Superior temporal gyrus (tissue), 1 donor: ENCODE measurements at regions not wholly inside any gene's neighbourhood (a gene's known extent, or its start where the extent isn't known, plus 50 kb on each side); places are given as distances from the start of the nearest gene placed in this dataset.

Experiments used
- DNase-seq: peaks from one replicate; pipeline ENCODE4 v3.0.0-alpha.2; 2016; ENCODE audit errors: extremely low spot score

DNA sequence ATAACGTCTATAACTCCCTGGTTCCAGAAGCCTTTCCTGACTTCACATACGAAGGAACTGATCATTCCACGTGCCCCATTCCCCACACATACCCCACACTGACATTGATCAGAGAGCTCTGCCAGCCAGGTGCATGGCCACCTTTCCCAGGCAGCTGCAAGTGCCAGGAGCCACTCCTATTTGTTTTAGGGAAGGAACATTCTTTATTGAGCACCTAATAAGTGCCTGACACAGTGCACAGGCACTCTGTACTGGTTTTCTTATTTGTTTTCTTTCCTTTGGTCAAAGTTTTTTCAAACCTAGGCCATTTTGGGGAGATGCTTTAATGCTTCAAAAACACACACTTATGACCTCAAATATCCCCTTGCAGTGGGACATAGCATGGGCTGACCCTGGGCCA, 50.0 kb downstream of the PITPNM2 start:
- no peak for DNase-seq

DNA sequence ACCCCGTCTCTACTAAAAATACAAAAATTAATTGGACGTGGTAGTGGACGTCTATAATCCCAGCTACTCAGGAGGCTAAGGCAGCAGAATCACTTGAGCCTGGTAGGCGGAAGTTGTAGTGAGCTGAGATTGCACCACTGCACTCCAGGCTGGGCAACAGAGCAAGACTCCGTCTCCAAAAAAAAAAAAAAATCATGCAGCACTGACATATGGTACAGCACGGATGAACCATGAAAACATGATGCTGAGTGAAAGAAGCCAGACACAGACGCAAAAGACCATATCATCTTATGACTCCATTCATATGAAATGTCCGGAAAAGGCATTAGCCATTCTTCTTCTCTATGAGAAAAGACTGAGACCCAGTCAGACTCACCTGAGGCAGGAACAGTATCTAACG, 50.4 kb downstream of the PITPNM2 start:
- no peak for DNase-seq

DNA sequence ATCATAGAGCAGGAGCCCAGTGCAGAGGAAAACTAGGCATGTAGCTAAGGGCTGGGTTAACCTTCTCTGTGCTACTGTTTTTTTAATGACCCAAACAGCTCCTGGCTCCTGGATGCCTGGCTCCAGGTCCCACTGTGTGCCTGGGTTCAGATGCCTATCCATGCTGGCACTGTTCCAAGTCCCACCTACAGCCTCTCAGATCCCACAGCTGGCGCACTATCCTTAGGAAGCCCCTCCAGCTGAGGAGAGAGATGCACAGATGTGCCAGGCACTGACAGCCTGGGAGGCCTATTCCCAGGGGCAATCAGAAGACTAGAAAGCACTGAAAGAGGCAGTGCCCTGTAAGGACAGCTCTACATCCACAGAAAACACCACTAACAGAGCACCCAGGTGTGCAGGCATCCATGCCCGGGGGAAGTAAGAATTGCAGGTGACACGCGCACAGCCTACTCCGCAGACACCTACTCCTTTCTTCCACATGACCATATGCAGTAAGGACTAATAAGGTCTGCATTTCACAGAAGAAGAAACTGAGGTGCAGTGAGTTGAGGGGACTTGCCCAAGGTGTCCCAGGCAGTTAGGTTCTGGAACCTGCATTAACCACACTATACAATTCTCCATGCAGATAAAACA, 51.2 kb downstream of the PITPNM2 start:
- DNase-seq, result no peak

- DNase-seq, result no peak
These were observed 52.1 kb downstream of the PITPNM2 start for GRCh38 chr12:123098780-123099179.

- DNase-seq, result no peak
These were observed 53.3 kb downstream of the PITPNM2 start for GRCh38 chr12:123097561-123098084.

DNA sequence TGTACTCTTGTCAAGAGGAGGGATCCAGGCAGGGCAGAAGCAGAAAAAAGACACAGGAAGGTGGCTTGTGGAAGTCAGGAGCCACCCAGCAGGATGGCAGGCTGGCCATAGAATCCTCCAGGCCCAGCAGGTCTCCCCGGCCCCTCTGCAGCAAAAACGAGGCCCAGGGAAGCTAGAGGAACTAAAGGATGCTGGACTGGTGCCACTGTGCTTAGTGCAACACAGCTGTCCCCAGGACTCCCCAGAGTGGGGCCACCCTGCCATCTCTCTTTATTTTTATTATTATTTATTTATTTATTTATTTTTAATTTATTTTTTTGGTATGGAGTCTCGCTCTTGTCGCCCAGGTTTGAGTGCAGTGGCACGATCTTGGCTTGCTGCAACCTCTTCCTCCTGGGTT, 54.1 kb downstream of the PITPNM2 start:
- DNase-seq, result no peak

DNA sequence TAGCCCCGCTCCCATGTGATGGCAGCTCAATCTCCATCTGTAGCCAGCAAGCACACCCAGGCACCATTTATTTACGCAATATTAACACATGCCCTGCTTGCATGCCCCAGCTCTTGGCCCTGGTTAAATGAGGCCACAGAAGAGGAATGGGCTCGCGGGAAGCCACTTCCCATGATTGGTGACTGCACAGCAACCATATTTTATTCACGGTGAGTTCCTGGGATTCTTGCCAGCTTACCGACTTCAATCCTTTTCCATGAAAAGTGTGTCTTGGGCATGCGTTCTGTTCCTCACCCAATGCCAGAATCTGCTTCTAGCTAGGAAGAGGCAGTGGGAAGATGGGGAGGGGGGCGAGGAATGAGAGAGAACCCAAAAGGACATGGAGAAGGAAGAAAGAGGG, 54.7 kb downstream of the PITPNM2 start:
- no peak for DNase-seq

DNA sequence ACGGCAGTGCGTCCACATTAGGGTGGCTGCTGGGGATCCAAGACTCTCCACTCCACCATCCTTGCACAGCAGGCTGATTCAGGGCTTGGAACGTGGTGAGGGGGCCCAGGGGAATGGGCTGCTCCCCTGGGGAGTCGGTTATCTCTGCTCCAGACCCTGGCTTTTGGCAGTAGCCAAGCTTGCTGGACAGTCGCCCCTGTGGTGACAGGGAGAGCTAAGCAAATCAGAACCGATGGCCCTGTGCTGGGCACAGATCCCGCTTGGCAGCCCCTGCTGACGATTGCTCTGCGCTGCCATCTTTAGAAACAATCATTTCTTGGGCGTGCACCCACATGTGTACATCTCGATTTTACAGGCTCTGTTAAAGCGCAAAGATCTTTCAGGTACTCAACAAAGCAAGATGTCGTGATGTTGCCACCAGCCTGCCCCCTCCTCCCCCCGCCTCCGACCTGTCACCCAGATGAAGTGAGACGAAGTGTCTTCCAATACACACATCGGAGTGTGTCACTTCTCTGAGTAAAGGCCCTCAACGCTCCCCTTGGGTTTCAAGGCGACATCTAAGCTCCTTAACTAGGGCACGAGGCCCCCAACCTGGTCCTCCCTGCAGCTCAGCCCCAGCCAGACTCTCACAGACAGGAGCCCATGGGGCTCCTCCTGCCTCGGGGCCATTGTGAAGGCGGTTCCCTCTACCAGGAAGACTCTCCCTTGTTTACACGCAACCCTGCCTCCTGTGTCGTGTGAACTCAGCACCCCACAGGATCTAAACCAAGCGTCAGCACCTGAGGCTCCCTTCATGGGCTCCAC, 55.6 kb downstream of the PITPNM2 start:
- DNase-seq, result no peak

- DNase-seq, result no peak
These were observed 56.4 kb downstream of the PITPNM2 start for GRCh38 chr12:123094349-123095077.

DNA sequence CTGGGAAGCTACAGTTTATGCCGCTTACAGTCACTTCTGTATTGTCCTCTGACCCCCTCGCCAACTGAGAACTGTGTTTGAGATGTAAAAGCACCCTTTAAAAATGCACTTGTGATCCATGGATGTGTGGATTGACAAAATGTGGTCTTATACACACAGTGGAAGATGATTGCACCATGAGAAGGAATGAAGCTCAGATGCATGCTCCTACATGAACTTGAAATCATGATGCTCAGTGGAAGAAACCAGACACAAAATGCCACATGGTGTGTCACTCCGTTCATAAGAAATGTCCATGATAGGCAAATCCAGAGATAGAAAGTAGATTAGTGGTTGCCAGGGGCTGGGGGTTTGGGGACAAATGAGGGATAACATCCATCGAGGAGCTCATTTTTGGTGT, 58.0 kb downstream of the PITPNM2 start:
- DNase-seq, result no peak

DNA sequence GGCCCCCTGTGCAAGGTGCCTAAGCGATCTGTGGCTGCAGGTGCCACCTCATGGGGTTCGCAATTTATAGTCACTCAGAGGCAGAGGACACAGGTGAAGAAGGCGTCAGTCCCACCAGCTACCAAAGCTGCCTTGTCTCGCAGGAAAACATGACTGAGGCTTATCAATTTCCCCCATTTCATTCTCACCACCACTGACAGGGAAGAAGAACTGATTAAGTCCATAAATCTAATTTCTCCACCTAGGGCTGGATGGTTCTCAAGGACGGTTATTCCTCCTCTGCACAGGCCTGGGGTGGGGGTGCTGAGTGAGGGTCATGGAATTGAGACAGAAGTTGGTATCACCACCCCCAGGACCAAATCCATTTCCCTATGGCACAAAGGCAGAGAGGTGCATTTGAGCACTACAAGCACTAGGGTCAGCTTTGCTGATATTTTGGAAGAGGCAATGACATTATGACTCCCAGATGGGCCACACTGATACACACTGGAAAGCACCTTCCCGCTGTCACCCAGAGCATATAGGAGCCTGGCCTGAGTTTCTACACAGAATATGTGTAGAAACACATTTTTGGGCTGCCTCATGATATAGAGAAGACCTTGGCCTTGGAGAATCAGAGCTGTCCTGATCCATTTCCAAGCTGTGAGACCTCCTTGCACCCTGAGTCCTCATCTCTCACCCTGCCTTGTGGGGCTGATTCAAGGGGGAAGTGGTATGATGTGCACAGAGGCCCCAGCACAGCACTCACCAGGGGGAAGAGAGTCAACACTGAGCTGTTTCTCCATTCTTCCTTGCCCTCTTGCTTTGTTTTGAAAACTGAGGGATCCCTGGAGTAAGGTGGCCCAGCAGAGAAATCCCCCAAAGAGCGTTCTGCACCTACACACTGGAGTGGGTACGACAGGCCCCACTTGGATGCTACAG, 59.4 kb downstream of the PITPNM2 start:
- DNase-seq, result no peak

DNA sequence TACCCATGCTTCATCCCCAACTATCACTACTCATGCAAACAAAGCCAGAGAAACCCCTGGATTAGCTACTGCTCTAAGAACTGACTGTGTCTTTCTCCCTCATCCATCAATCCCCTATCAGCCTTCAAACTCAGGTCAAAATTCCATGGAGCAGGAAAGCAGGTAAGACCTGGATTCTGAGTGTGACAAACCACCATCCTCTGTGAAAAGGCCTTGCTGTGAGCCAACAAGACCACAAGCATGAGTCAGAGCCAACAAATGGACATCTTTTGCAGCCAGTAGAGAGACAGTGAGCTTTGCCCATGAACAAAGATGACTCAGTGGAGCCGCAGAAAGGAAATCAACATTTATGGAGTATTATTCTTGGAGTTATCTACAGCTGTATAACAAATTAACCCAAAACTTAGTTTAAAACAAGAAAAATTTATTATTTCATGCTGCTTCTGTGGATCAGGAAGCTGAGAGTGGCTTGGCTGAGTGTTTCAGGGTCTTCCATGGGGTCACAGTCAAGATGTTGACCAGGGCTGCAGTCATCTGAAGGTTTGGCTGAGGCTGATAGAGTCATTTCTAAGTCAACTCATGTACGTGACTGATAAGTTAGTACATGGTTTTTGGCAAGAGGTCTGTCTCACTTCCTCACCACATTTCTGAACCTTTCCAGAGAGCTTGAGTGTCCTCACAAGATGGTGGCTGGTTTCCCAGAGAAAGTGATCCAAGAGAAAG, 61.1 kb downstream of the PITPNM2 start:
- DNase-seq, result no peak

- DNase-seq, result no peak
These were observed 61.8 kb downstream of the PITPNM2 start for GRCh38 chr12:123089140-123089539.

DNA sequence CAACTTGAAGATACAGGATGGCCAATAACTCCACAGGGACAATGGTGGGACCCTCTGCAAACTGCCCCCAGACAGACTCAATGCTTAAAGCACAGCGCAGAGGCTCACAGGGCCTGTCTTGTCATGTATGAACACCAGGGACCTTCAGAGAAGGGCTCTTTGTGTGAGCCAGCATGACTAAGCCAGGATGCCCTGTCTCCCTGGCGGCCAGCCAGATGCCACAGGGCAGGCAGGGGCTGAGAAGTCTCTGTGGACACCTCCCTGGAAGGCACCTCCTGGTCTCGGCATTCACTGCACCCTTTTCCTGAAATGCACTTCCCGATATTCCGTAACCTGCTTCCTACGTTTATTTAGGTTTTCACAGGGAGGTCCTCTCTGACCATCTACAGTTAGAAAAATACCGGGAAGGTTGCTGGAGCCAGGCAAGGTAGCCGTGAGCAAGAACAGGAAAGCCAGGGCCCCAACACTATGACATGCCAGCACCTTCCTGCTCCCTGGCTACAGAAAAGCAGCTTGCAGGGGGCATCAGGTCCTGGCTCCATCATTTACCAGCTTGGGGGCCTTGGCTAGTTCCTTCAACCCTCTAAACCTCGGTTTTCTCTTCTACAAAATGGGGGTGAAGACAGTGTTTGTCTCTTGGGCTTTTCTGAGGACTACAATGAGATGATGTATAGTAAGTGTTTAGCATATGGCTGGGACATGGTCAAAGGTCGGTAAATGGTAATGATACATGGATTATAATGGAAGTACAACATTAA, 65.0 kb downstream of the PITPNM2 start:
- DNase-seq, result no peak

DNA sequence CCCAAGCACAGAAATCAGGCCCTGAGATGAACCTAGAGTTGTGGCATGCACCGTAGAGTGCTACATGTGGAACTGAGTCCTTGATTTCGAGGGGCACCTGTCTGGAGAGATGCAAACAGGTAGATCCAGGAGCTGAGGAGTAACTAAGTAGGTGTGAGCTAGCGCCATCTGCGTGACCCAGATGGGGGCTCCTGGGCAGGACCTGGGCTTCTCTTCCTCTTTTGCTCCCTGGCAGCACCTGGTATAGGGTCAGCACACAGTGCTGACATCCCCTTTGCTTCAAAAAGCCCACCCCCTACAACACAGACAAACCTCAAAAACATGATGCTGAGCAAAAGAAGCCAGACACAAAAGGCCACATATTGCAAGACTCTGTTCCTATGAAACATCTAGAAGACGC, 65.8 kb downstream of the PITPNM2 start:
- DNase-seq, result no peak

DNA sequence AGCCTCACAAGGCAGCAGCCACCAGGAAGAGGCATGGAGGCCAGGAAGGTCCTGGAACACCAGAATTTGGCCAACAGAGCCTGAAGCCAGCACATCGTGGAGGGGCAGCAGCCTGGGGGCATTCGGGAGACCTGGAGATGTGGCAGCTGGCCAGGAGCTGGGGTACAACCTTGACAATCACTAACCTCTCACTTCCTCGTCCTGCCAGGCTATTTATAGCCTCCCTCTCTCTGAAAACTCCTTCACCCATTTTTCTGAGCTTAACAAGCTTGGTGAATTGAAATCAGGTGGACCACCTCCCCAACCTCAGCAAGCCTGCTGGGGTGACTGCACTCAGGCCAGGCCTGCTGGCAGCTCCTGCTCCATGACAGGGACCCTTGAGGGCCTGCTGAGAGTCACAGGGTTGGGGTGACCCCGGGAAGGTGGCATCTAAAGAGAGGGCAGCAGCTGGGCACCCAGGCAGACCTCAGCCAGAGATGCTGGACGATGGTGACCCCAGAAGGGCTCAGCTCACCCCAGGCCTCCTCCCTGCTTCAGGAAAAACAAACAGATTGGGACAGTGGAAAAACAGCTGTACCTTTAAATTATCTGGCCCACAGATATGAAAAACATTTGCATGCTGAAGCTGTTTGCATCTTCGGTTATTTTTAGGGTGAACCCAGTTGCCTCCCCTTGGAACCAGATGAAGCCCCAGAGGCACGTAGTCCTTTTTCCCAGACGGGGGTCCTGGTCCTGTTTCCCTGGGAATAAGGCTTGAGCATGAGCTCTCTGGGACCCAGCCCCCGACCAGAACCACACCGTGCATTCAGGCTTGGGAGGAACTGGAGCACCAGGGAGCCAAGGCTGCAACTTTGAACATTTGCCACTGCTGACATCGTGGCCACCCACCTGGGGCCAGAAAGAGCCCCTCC, 67.0 kb downstream of the PITPNM2 start:
- no peak for DNase-seq

- DNase-seq, result no peak
These were observed 70.3 kb downstream of the PITPNM2 start for GRCh38 chr12:123080634-123081033.

DNA sequence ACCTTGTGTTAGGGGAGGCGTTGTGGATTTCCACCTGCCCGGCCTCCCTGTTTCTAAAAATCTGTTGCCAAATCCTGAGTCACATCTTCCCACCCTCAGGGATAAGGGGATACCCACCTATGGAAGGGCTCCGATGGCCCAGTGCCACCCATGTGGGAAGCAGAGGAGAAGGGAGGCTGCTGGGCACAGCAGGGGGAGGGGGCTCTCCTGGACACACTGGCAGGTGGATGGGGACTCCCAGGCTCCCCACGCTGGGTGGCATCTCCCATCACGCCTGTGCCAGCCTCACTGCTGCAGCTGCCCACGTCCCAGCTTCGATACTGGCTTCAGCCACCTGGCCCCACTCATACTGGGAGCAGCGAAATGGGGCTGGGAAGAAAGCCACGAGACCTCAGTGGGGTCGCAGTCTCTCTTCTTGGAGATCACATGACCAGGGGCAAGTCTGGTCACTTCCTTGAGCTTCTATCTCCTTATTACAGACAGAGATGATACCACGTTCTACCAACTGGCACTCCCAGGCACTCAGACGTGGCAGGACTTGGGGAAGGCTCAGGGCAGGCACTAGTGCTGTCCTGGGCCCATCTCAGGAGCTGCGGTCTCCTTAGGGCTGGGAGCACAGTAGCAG, 72.2 kb downstream of the PITPNM2 start:
- no peak for DNase-seq

DNA sequence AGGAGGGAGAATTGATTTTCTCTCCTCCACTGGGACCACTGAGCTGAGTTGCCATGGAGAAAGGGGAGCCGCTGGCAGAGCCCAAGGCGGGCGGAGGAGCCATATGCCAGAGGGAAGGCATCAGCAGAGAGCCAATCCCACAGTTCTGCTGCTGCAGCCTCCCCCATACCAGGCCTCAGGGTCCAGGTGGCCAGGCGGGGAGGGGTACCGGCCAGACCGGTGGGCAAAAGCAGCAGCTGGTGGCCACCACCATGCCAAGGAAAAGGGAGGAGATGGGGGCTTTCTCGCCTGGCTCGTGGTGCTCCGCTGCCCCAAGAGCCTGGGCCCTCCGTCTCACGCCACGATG, 72.8 kb downstream of the PITPNM2 start:
- DNase-seq, result no peak
